ENCODE measurements at regions not wholly inside any gene's neighbourhood (a gene's known extent, or its start where the extent isn't known, plus 50 kb on each side); places are given as distances from the start of the nearest gene placed in this dataset.

GRCh38 chr10:117450940-117451339 is 75.7 kb upstream of the PDZD8 start:
- no peaks in the 10 kb centered on the region for H3K36me3 ChIP-seq
- H3K9me3 ChIP-seq, result peaks cover 3 to 8% of the 10 kb centered on the region in 2 donors
- DNase-seq (ENCODE audit: low spot score in 2 of 2), result no peak
- TF ChIP-seq CTCF (IDR thresholded peaks at IDR 0.05) (no peak), POLR2AphosphoS5 (IDR thresholded peaks at IDR 0.05) (no peak), POLR2A (IDR thresholded peaks at IDR 0.05) (no peak)
- H3K4me1 ChIP-seq, result no peaks in the 10 kb centered on the region
- H3K27ac ChIP-seq, result no peak overlapping the region
- intact Hi-C loops (cut with DNase I; ENCODE audit: low total_unique reads), result no loop called here
- no peaks in the 10 kb centered on the region for H3K27me3 ChIP-seq
- H3K4me3 ChIP-seq, result no peak overlapping the region

- H3K27ac ChIP-seq, result no peak overlapping the region
- H3K4me3 ChIP-seq, result no peak overlapping the region
- no peaks in the 10 kb centered on the region for H3K4me1 ChIP-seq
- TF ChIP-seq POLR2AphosphoS5 (IDR thresholded peaks at IDR 0.05) (no peak), POLR2A (IDR thresholded peaks at IDR 0.05) (no peak), CTCF (IDR thresholded peaks at IDR 0.05) (no peak)
- no peak for DNase-seq (ENCODE audit: low spot score in 2 of 2)
- H3K27me3 ChIP-seq, result no peaks in the 10 kb centered on the region
- no peaks in the 10 kb centered on the region for H3K36me3 ChIP-seq
- intact Hi-C loops (cut with DNase I; ENCODE audit: low total_unique reads), result no loop called here
- H3K9me3 ChIP-seq, result peaks cover 5 to 8% of the 10 kb centered on the region in 2 donors
These were observed 74.4 kb upstream of the PDZD8 start for GRCh38 chr10:117449636-117450035.

- TF ChIP-seq POLR2A (IDR thresholded peaks at IDR 0.05), result no peak
- no peak for TF ChIP-seq POLR2AphosphoS5 (IDR thresholded peaks at IDR 0.05)
- TF ChIP-seq CTCF (IDR thresholded peaks at IDR 0.05), result no peak
- Histone ChIP-seq H3K27me3 (no peaks in the 10 kb centered on the region), H3K4me1 (no peaks in the 10 kb centered on the region), H3K4me3 (no peak overlapping the region), H3K36me3 (no peaks in the 10 kb centered on the region), H3K27ac (no peak overlapping the region), H3K9me3 (peaks cover 5 to 8% of the 10 kb centered on the region in 2 donors)
- intact Hi-C loops (cut with DNase I; ENCODE audit: low total_unique reads), result no loop called here
- DNase-seq (ENCODE audit: low spot score in 2 of 2), result no peak
These were observed 73.6 kb upstream of the PDZD8 start for GRCh38 chr10:117448802-117449201.

- H3K27me3 ChIP-seq, result no peaks in the 10 kb centered on the region
- H3K36me3 ChIP-seq, result no peaks in the 10 kb centered on the region
- intact Hi-C loops (cut with DNase I; ENCODE audit: low total_unique reads), result no loop called here
- no peak overlapping the region for H3K4me3 ChIP-seq
- TF ChIP-seq POLR2A (IDR thresholded peaks at IDR 0.05) (no peak), POLR2AphosphoS5 (IDR thresholded peaks at IDR 0.05) (no peak), CTCF (IDR thresholded peaks at IDR 0.05) (no peak)
- H3K9me3 ChIP-seq, result peaks cover 0 to 5% of the 10 kb centered on the region in 2 donors
- no peaks in the 10 kb centered on the region for H3K4me1 ChIP-seq
- DNase-seq (ENCODE audit: low spot score in 2 of 2), result no peak
- H3K27ac ChIP-seq, result no peak overlapping the region
These were observed 70.8 kb upstream of the PDZD8 start for GRCh38 chr10:117445992-117446391.

- Histone ChIP-seq H3K36me3 (no peaks in the 10 kb centered on the region), H3K27ac (no peak overlapping the region), H3K27me3 (no peaks in the 10 kb centered on the region), H3K4me3 (no peak overlapping the region), H3K9me3 (peaks cover 0 to 5% of the 10 kb centered on the region in 2 donors), H3K4me1 (no peaks in the 10 kb centered on the region)
- DNase-seq (ENCODE audit: low spot score in 2 of 2), result no peak
- TF ChIP-seq POLR2A (IDR thresholded peaks at IDR 0.05) (no peak), POLR2AphosphoS5 (IDR thresholded peaks at IDR 0.05) (no peak), CTCF (IDR thresholded peaks at IDR 0.05) (no peak)
- intact Hi-C loops (cut with DNase I; ENCODE audit: low total_unique reads), result no loop called here
These were observed 69.3 kb upstream of the PDZD8 start for GRCh38 chr10:117444497-117445040.
